Stomach smooth muscle (tissue), 2 donors: ENCODE measurements at regions not wholly inside any gene's neighbourhood (a gene's known extent, or its start where the extent isn't known, plus 50 kb on each side); places are given as distances from the start of the nearest gene placed in this dataset.

Experiments
- H3K27ac ChIP-seq: one replicate; pipeline ENCODE4 v1.7.0; 2013; ENCODE audit warnings: mild to moderate bottlenecking, low read length, inconsistent platforms
- H3K27me3 ChIP-seq, 2 donors: one replicate each; pipeline ENCODE4 v1.7.0; 2013; ENCODE audit warnings: low read length in 2 of 2; ENCODE audit not compliant: insufficient read depth in 2 of 2, control insufficient read depth in 1 of 2
- H3K36me3 ChIP-seq, 2 donors: one replicate each; pipeline ENCODE4 v1.7.0; 2013; ENCODE audit warnings: low read length in 2 of 2; ENCODE audit not compliant: control insufficient read depth in 2 of 2, insufficient read depth in 2 of 2
- H3K4me1 ChIP-seq: one replicate; pipeline ENCODE4 v1.7.0; 2013; ENCODE audit warnings: low read length; ENCODE audit not compliant: control insufficient read depth, insufficient read depth
- H3K4me3 ChIP-seq, 2 donors: one replicate each; pipeline ENCODE4 v1.7.0; 2013; ENCODE audit warnings: low read length in 2 of 2
- H3K9ac ChIP-seq, 2 donors: one replicate each; pipeline ENCODE4 v1.7.0; 2013; ENCODE audit warnings: low read length in 2 of 2, mild to moderate bottlenecking in 1 of 2
- H3K9me3 ChIP-seq, 2 donors: one replicate each; pipeline ENCODE4 v1.7.0; 2013; ENCODE audit warnings: low read length in 2 of 2; ENCODE audit not compliant: control insufficient read depth in 2 of 2
- donor health status: healthy.
- donor health status: Pancreatic carcinoma.

DNA sequence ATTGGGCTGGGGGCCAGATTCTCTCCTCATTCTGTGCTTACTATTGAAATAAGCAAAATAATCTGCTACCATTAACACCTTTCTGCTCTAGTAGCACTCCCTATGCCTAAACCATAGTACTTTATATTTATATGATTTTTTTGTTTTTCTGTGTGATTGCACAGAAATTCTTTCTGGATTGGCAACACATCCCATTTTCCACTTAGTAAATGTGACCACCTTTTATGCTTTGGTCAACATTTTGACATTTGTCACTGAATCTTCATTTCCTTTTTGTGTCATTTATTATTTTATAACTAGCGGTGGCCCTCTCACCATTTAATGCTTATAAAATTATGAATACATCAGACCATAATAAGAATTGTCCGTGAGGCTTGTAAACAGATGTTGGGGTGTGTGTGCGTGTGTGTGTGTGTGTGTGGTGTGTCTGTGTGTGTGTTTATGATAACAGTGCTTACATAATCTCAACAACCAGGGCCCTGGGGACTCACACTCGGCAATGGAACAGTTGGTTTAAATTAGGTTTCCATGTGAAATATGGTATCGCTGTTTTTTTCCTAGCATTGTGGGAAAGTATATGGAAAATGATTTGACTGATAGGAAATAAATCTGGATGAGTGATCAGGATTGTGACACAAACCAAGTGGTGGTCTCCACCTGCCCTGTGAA, 138.9 kb downstream of the NOC3L start:
- H3K4me3 ChIP-seq: no peak overlapping the region
- H3K27ac ChIP-seq: no peak overlapping the region
- H3K4me1 ChIP-seq: peaks cover 3% of the 10 kb centered on the region
- H3K9ac ChIP-seq: no peak overlapping the region
- H3K9me3 ChIP-seq: no peaks in the 10 kb centered on the region
- no peaks in the 10 kb centered on the region for H3K27me3 ChIP-seq
- no peaks in the 10 kb centered on the region for H3K36me3 ChIP-seq

DNA sequence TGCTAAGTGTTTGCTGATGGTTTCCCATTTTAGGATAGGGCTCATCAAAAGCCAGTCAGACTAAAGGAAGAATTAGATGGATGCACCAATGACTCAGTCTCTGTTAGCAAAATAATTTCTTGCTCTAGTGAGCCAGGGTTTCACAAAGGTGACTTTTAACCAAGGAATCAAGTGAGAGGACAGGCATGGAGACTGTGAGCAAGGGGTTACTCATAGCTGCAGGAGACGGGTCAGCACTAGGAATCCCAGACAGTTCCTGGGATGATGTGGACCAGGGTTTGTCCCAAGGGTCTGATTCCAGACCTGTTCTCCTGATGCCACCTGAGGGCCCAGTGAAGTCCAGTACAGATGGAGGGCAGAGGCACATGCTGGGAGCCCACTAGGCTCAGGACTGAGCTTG, 138.1 kb downstream of the NOC3L start:
- H3K27me3 ChIP-seq: no peaks in the 10 kb centered on the region
- H3K9ac ChIP-seq: no peak overlapping the region
- H3K9me3 ChIP-seq: no peaks in the 10 kb centered on the region
- H3K27ac ChIP-seq: no peak overlapping the region
- no peaks in the 10 kb centered on the region for H3K36me3 ChIP-seq
- peaks cover 3% of the 10 kb centered on the region for H3K4me1 ChIP-seq
- H3K4me3 ChIP-seq: no peak overlapping the region

DNA sequence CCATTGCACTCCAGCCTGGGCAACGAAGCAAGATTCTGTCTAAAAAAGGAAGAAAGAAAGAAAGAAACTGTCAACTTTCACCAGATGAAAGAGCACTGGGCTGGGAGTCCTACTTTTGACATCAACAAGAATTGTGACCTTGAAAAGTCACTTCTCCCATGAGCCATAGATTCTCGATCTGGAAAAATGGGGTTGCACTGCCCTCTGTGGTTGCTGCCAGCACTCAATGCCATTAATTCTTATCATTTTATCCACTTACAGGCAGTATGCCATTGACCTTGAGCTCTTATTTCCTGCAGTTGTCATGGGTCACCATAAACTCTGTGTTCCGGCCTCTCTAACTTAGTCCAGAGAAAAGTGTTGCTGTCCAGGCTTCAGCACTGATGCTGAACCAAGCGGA, 137.2 kb downstream of the NOC3L start:
- H3K36me3 ChIP-seq: no peaks in the 10 kb centered on the region
- H3K4me1 ChIP-seq: peaks cover 3% of the 10 kb centered on the region
- H3K9me3 ChIP-seq: no peaks in the 10 kb centered on the region
- H3K27me3 ChIP-seq: no peaks in the 10 kb centered on the region
- H3K9ac ChIP-seq: no peak overlapping the region
- H3K4me3 ChIP-seq: no peak overlapping the region
- H3K27ac ChIP-seq: no peak overlapping the region

DNA sequence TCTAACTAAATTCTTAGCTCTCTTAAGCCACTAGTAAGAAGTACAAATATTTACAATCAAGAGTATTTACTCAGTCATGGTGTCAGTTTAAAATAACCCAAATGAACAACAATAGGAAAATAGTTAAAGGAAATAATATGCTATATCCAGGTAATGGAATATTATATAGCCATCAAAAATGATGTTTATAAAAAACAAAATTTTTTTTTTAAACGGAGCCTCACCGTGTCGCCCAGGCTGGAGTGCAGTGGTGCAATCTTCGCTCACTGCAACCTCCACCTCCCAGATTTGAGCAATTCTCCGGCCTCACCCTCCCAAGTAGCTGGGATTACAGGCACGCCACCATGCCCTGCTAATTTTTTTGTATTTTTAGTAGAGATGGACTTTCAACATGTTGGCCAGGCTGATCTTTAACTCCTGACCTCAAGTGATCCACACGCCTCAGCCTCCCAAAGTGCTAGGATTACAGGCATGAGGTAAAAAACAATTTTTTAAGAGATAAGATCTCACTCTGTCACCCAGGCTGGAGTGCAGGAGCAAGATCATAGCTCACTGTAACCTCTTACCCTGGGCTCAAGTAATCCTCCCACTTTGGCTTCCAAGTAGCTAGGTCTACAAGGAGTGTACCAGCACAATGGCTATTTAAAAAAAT, 132.5 kb downstream of the NOC3L start:
- H3K9me3 ChIP-seq: no peaks in the 10 kb centered on the region
- H3K9ac ChIP-seq: no peak overlapping the region
- H3K27ac ChIP-seq: no peak overlapping the region
- peaks cover 3% of the 10 kb centered on the region for H3K4me1 ChIP-seq
- H3K27me3 ChIP-seq: no peaks in the 10 kb centered on the region
- H3K4me3 ChIP-seq: no peak overlapping the region
- peaks cover 0 to 5% of the 10 kb centered on the region in 2 donors for H3K36me3 ChIP-seq

DNA sequence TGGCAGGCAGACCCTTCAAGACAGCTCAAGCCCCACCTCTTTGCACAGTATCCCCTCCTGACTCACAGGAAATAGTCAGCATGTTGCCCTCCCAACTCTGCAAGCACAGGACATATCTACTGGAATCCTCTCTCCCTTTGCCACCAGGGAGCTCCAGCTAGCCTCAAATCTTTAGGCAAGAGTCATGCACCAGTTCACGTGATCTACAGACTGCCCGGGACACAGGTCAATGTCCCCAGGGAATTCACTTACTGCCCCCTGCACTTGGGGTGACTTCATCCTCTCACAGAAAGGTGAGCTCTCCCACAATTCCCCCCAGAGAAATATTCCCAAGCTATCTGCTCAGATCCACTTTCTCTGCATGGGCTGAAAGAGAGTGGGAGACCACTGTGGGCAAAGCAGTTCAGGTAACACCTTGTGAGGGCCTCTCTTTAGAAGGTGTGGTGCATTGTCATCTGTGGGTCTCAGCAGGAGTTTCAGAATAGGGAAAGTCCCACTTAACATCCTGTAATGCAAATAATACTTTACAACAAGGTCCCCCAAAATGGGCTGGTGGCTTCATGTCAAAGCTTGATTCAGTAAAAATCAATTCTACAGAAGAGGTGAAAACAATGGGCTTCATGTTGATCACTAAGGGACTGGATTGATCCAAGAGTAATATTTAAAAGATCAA, 129.9 kb downstream of the NOC3L start:
- Histone ChIP-seq H3K36me3 (peaks cover 0 to 6% of the 10 kb centered on the region in 2 donors), H3K9ac (no peak overlapping the region)

DNA sequence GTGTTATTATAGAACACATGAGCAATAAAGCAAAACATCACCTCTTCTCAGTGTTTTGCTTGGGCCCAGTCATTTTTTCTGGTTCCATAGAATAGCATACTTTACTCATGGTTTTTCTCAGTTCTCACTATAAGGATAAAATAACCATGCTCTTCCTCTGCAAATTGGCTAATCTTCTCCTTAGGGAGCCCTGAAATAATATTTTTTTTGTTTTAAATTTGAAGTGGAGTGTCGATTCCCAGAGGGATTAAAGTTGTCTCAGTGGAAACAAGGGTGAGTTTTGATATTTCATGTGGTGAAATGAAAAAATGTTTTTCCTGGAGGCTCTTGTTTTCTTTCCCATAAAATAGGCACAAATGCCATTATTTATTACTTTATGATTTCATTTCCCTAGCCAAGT, 127.3 kb downstream of the NOC3L start:
- Histone ChIP-seq H3K27ac (no peak overlapping the region), H3K9ac (no peak overlapping the region), H3K36me3 (peaks cover 0 to 6% of the 10 kb centered on the region in 2 donors), H3K9me3 (no peaks in the 10 kb centered on the region), H3K27me3 (no peaks in the 10 kb centered on the region), H3K4me3 (no peak overlapping the region), H3K4me1 (no peaks in the 10 kb centered on the region)

More for the DNA sequence above, 129.9 kb downstream of the NOC3L start:
- no peak overlapping the region for H3K27ac ChIP-seq
- H3K4me3 ChIP-seq: no peak overlapping the region
- H3K9me3 ChIP-seq: no peaks in the 10 kb centered on the region
- H3K4me1 ChIP-seq: no peaks in the 10 kb centered on the region
- H3K27me3 ChIP-seq: no peaks in the 10 kb centered on the region

DNA sequence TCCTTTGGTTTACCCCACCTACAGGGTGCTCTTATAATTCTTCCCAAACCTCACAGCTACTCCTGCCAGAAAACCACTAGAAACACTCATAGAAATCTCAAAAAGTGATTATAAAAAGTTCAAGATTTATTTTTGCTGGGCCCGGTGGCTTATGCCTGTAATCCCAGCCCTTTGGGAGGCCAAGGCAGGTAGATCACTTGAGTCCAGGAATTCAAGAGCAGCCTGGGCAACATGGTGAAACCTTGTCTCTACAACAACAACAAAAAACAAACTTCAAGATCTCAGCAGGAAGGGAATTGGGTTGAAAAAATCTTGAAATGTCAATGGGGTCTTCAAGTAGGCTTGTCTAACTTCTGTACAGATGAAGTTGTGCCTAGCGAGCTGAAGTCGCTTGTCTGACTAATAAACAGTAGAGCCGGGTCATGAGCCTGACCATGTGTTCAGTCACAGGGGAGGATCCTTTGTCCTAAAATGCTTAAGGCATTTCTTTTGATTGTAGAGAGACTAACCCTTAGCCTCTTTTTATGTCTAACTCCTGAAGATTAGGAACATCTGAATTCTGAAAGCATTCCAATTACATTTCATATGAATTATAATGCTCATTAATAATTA, 124.6 kb downstream of the NOC3L start:
- H3K4me3 ChIP-seq: no peak overlapping the region
- H3K9ac ChIP-seq: no peak overlapping the region
- no peaks in the 10 kb centered on the region for H3K4me1 ChIP-seq
- peaks cover 0 to 4% of the 10 kb centered on the region in 2 donors for H3K36me3 ChIP-seq
- H3K27ac ChIP-seq: no peak overlapping the region
- no peaks in the 10 kb centered on the region for H3K27me3 ChIP-seq
- no peaks in the 10 kb centered on the region for H3K9me3 ChIP-seq

DNA sequence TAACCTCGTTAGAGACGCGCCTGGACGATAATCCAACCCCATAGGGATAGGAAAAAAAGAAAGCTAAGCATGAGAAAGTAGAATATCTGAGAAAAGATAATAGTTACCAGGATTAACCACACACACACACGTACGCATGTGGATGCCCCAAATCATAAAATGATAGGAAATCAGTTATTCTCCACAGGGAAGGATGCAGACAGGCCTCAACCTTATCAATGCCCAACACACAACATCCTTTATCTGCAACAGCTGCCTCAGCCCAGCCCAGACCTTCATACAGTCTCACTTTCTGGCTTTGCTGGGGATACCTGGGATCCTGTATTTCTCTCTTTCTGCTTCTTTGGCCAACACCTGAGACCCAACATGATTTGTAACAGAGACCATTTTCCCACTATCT, 123.0 kb downstream of the NOC3L start:
- Histone ChIP-seq H3K27ac (no peak overlapping the region), H3K36me3 (peaks cover 0 to 2% of the 10 kb centered on the region in 2 donors), H3K9me3 (no peaks in the 10 kb centered on the region)

DNA sequence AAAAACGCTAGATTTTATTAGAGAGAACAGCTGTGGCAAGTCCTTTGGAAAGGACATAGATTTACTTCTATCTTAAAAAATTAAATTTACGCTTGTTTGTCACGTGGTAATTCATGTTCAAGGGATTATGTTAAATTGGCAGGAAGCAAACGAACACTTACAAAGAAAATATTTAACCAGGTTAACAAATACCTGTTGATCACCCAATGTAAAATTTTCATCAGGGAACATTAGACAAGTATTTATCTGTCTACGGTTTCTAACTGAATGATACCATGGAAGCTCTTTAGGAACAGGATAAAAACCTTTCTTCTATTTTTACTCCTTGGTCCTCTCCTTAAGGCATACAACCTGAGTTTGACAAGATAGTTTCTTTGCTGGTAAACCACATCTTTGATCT, 122.2 kb downstream of the NOC3L start:
- Histone ChIP-seq H3K9me3 (no peaks in the 10 kb centered on the region), H3K4me3 (no peak overlapping the region), H3K9ac (no peak overlapping the region), H3K4me1 (no peaks in the 10 kb centered on the region), H3K27ac (no peak overlapping the region), H3K27me3 (no peaks in the 10 kb centered on the region), H3K36me3 (peaks cover 0 to 2% of the 10 kb centered on the region in 2 donors)

More for the DNA sequence above, 123.0 kb downstream of the NOC3L start:
- Histone ChIP-seq H3K4me3 (no peak overlapping the region), H3K4me1 (no peaks in the 10 kb centered on the region), H3K27me3 (no peaks in the 10 kb centered on the region), H3K9ac (no peak overlapping the region)

DNA sequence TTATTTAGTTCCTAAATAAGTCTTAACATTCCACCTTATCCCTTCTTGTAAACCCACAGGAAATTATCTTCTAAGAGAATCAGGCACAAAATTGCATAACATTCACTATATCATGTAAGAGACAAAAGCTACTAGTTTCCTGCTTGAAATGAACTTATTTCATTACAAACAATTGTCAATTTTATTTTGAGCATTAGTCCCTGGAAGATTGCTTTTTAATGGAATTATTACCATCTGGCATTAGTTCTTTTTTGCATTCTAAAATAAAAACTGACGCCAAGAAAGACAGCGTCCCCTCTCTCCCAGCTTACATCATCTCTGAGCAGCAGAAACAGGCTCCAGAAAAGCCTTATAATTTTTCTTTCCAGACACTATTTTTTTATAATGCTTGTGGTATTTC, 121.8 kb downstream of the NOC3L start:
- H3K27ac ChIP-seq: no peak overlapping the region
- H3K27me3 ChIP-seq: no peaks in the 10 kb centered on the region
- no peaks in the 10 kb centered on the region for H3K9me3 ChIP-seq
- no peak overlapping the region for H3K9ac ChIP-seq
- no peaks in the 10 kb centered on the region for H3K4me1 ChIP-seq
- H3K36me3 ChIP-seq: peaks cover 0 to 3% of the 10 kb centered on the region in 2 donors
- no peak overlapping the region for H3K4me3 ChIP-seq
